Activated naive CD8-positive, alpha-beta T cell (primary cell): ENCODE measurements at regions not wholly inside any gene's neighbourhood (a gene's known extent, or its start where the extent isn't known, plus 50 kb on each side); places are given as distances from the start of the nearest gene placed in this dataset.
"Not testable (repeated sequence)": the region's sequence is repeated elsewhere in the genome, so short reads cannot be mapped to it uniquely, and the experiment has no call there.

ENCODE experiments used
- H3K27ac Mint-ChIP-seq: one replicate; pipeline ENCODE4 v1.8.0; 2021; ENCODE audit warnings: mixed read lengths
- H3K27me3 Mint-ChIP-seq: one replicate; pipeline ENCODE4 v1.8.0; 2021; ENCODE audit warnings: mixed read lengths
- H3K36me3 Mint-ChIP-seq: one replicate; pipeline ENCODE4 v1.8.0; 2021; ENCODE audit warnings: mixed read lengths
- H3K4me1 Mint-ChIP-seq: one replicate; pipeline ENCODE4 v1.8.0; 2021; ENCODE audit warnings: low read depth, mixed read lengths
- H3K4me3 Mint-ChIP-seq: one replicate; pipeline ENCODE4 v1.8.0; 2021; ENCODE audit warnings: mild to moderate bottlenecking, mixed read lengths
- H3K9me3 Mint-ChIP-seq: one replicate; pipeline ENCODE4 v1.8.0; 2021; ENCODE audit warnings: low read depth, mixed read lengths

- Mint-ChIP-seq H3K4me1 (no peaks in the 10 kb centered on the region), H3K36me3 (no peaks in the 10 kb centered on the region), H3K4me3 (no peak overlapping the region), H3K27me3 (no peaks in the 10 kb centered on the region), H3K27ac (no peak overlapping the region), H3K9me3 (no peaks in the 10 kb centered on the region)
These were observed 92.5 kb upstream of the CUX1 start for GRCh38 chr7:101724957-101725356.

DNA sequence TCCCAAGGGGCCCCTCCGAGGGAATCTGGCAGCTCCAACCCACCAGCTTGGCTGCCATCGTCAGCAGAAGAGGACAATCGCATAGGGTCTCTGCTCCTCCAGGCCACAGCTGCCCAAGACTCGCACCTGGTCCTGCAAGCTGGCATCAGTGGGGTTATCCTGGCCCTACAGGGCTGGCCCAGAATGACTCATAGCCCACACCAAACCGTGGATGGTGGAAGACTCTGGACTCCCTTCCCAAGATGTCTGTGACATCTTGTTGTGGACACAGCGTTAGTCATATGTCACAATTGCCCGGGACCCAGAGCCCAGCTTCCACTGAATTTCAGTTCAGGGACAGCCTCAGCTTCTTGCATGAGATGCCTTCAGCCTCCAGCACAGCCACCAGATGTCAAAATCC lies 91.5 kb upstream of the CUX1 start:
- no peaks in the 10 kb centered on the region for H3K27me3 Mint-ChIP-seq
- H3K9me3 Mint-ChIP-seq = no peaks in the 10 kb centered on the region
- no peaks in the 10 kb centered on the region for H3K4me1 Mint-ChIP-seq
- no peak overlapping the region for H3K27ac Mint-ChIP-seq
- H3K4me3 Mint-ChIP-seq = no peak overlapping the region
- no peaks in the 10 kb centered on the region for H3K36me3 Mint-ChIP-seq

DNA sequence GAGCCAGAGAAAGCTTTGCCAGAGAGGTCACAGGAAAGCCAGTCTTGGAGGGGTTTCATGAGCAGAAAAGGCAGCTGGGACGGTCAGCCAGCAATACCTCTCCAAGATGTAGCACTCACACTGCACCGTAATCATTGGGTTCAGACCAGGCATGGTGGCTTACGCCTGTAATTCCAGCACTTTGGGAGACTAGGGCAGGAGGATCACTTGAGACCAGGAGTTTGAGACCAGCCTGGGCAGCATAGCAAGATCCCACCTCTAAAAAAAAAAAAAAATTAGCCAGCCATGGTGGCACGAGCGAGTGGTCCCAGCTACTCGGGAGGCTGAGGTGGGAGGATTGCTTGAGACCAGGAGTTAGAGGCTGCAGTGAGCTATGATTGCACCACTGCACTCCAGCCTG lies 90.2 kb upstream of the CUX1 start:
- no peak overlapping the region for H3K27ac Mint-ChIP-seq
- no peak overlapping the region for H3K4me3 Mint-ChIP-seq
- no peaks in the 10 kb centered on the region for H3K36me3 Mint-ChIP-seq

GRCh38 chr7:101728128-101728527 lies 89.3 kb upstream of the CUX1 start:
- no peaks in the 10 kb centered on the region for H3K4me1 Mint-ChIP-seq
- no peak overlapping the region for H3K4me3 Mint-ChIP-seq
- no peaks in the 10 kb centered on the region for H3K27me3 Mint-ChIP-seq
- H3K9me3 Mint-ChIP-seq = no peaks in the 10 kb centered on the region
- H3K36me3 Mint-ChIP-seq = no peaks in the 10 kb centered on the region
- no peak overlapping the region for H3K27ac Mint-ChIP-seq

More for the DNA sequence above, 90.2 kb upstream of the CUX1 start:
- H3K9me3 Mint-ChIP-seq = no peaks in the 10 kb centered on the region
- H3K4me1 Mint-ChIP-seq = no peaks in the 10 kb centered on the region
- H3K27me3 Mint-ChIP-seq = no peaks in the 10 kb centered on the region

- not testable (repeated sequence) for H3K4me3 Mint-ChIP-seq, H3K9me3 Mint-ChIP-seq, H3K27me3 Mint-ChIP-seq, H3K4me1 Mint-ChIP-seq, H3K27ac Mint-ChIP-seq, H3K36me3 Mint-ChIP-seq
These were observed 88.6 kb upstream of the CUX1 start for GRCh38 chr7:101728873-101729240.

DNA sequence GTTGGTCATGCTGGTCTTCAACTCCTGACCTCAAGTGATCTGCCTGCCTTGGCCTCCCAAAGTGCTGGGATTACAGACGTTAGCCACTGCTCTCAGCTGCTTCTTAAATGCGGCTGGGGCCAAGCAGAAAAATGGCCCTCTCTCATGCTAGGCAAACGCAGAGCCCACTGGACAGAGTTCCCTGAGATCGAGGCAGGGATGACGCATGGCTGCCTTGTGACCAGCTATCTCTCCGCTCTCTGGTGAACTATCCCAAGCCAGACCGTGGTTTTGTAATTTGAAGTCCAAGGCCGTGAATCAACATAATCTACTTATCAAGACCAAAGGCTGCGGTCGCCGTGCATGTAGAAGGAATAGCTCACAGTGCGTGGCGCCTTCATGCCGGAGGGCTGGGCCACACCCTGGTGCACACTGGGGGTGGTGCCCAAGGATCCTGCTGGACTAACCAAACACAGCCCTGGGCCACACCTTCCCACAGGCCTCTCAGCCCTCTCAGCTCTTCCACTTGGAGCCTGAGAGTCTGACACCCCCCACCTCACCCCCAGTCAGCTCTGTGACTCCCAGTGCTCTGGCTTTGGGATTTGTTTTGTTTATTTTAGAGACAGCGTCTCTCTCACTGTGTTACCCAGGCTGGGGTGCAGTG lies 88.1 kb upstream of the CUX1 start:
- H3K4me1 Mint-ChIP-seq = no peaks in the 10 kb centered on the region
- no peaks in the 10 kb centered on the region for H3K36me3 Mint-ChIP-seq
- no peaks in the 10 kb centered on the region for H3K9me3 Mint-ChIP-seq
- H3K27ac Mint-ChIP-seq = no peak overlapping the region
- no peaks in the 10 kb centered on the region for H3K27me3 Mint-ChIP-seq
- H3K4me3 Mint-ChIP-seq = no peak overlapping the region

GRCh38 chr7:101731502-101732084 lies 85.8 kb upstream of the CUX1 start:
- Mint-ChIP-seq H3K9me3 (no peaks in the 10 kb centered on the region), H3K4me3 (no peak overlapping the region), H3K27ac (no peak overlapping the region)

DNA sequence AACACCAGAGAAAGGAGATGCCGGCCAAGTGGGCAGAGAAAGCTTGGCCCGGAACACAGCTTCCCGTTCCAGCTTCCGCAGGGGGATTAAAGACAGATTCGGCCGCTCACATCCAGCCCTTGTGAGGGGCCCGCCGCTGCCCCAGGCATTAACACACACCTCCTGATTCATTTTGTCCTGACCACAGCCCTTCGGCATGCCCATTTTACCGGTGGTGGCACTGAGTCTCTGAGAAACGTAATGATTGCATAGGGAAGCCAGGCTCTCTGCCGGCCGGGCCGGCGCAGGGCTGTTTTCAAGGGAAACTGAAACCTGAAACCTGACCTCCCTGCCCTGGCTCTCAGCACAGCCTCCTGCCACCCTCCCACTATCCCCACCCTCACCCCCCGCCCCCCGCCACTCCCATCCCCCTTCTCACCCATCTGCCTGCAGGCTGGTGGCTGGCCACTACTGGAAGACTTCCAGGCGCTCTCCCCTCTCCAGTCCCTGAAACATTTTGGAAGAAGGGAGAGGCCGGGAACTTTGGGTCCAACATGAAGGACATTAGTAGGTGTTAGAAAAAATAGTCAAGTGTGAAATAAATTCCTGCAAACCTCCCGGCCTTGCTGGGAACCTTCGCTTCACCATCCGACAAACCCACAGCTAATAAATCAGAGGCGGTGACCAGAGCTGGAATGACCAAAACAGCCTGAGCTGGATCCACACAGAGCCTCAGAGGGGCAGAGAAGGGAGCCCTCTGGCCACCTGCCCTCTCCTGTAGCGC lies 83.5 kb upstream of the CUX1 start:
- Mint-ChIP-seq H3K9me3 (no peaks in the 10 kb centered on the region), H3K27ac (no peak overlapping the region), H3K27me3 (no peaks in the 10 kb centered on the region), H3K4me3 (no peak overlapping the region), H3K4me1 (peaks cover 2% of the 10 kb centered on the region), H3K36me3 (no peaks in the 10 kb centered on the region)

More at GRCh38 chr7:101731502-101732084, 85.8 kb upstream of the CUX1 start:
- Mint-ChIP-seq H3K27me3 (no peaks in the 10 kb centered on the region), H3K4me1 (no peaks in the 10 kb centered on the region), H3K36me3 (no peaks in the 10 kb centered on the region)

DNA sequence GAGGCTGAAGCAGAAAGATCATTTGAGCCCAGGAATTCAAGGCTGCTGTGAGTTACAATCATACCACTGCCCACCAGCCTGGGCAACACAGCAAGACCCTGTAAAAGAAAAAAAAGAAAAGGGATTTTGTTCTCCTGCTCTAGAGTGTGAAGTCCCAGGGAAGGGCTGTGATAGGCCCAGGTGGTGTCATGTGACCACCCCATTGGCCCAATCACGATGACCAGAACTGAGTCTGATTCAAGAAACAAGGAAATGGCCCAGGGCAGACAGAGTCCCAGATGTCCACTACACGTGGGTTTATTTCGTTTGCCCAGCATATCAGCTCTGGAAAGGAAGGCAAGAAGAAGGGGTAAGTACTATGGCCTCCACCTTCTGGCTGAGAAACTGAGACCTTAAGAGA lies 81.3 kb upstream of the CUX1 start:
- H3K4me3 Mint-ChIP-seq = no peak overlapping the region
- H3K9me3 Mint-ChIP-seq = no peaks in the 10 kb centered on the region
- H3K36me3 Mint-ChIP-seq = no peaks in the 10 kb centered on the region
- no peak overlapping the region for H3K27ac Mint-ChIP-seq
- H3K4me1 Mint-ChIP-seq = peaks cover 14% of the 10 kb centered on the region
- H3K27me3 Mint-ChIP-seq = no peaks in the 10 kb centered on the region

- H3K27me3 Mint-ChIP-seq = no peaks in the 10 kb centered on the region
- no peaks in the 10 kb centered on the region for H3K36me3 Mint-ChIP-seq
- no peak overlapping the region for H3K4me3 Mint-ChIP-seq
- H3K9me3 Mint-ChIP-seq = no peaks in the 10 kb centered on the region
- no peak overlapping the region for H3K27ac Mint-ChIP-seq
- peaks cover 30% of the 10 kb centered on the region for H3K4me1 Mint-ChIP-seq
These were observed 77.5 kb upstream of the CUX1 start for GRCh38 chr7:101739775-101740398.

DNA sequence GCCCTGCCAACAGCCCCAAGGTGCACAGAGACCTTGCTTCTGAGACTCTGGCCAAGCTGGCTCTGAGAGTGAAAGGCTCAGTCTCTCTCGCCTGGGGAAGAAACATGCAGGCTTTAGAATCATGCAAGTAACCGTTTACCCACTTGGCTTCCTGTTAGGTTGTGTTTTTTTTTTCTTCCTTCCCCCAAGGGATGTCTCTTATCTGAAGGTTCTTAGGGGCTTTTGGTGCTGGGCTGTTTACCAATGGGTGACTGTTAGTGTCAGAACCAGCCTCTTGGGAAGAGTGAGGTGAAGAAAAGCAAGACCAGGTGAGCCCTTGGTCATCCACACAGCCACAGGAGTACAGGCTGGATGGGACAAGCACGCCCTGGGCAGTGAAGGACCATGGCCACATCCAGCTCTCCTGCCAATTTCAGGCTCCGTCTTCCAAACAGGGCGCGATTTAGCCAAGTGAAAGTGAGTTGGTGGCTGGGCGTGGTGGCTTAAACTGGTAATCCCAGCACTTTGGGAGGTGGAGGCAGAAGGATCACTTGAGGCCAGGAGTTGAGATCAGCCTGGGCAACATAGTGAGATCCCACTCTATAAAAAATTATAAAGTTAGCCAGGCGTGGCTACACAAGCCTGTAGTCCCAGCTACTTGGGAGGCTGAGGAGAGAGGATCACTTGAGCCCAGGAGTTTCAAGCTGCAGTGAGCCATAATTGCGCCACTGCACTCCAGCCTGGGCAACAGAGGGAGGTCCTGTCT lies 76.3 kb upstream of the CUX1 start:
- H3K9me3 Mint-ChIP-seq = no peaks in the 10 kb centered on the region
- no peaks in the 10 kb centered on the region for H3K27me3 Mint-ChIP-seq
- H3K36me3 Mint-ChIP-seq = no peaks in the 10 kb centered on the region
- peak overlapping the region; percentile 65 for H3K4me3 Mint-ChIP-seq
- H3K4me1 Mint-ChIP-seq = peaks cover 30% of the 10 kb centered on the region
- peak overlapping the region; percentile 81 for H3K27ac Mint-ChIP-seq

GRCh38 chr7:101743241-101743994 lies 74.0 kb upstream of the CUX1 start:
- Mint-ChIP-seq H3K4me1 (peaks cover 30% of the 10 kb centered on the region), H3K27me3 (no peaks in the 10 kb centered on the region), H3K36me3 (no peaks in the 10 kb centered on the region), H3K4me3 (peak overlapping the region; percentile 80), H3K9me3 (no peaks in the 10 kb centered on the region), H3K27ac (no peak overlapping the region)

DNA sequence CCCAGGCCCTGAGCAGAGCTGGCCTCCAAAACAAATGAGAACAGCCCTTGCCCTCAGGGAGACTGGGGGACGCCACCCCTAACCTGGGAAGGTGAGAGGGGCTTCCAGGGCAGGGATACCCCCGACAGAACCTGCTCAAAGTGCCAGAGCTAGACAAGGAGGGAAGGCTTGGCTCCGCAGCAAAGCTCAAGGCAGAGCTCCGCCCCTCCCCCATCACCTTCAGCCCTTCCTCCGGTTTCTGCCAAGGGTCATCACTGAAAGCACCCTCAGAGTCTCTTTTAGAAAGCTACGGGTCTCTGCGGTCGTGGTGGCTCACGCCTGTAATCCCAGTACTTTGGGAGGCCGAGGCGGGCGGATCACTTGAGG lies 73.4 kb upstream of the CUX1 start:
- peaks cover 29% of the 10 kb centered on the region for H3K4me1 Mint-ChIP-seq
- H3K36me3 Mint-ChIP-seq = no peaks in the 10 kb centered on the region
- H3K4me3 Mint-ChIP-seq = peak overlapping the region; percentile 23
- H3K27me3 Mint-ChIP-seq = no peaks in the 10 kb centered on the region
- H3K9me3 Mint-ChIP-seq = no peaks in the 10 kb centered on the region
- no peak overlapping the region for H3K27ac Mint-ChIP-seq

DNA sequence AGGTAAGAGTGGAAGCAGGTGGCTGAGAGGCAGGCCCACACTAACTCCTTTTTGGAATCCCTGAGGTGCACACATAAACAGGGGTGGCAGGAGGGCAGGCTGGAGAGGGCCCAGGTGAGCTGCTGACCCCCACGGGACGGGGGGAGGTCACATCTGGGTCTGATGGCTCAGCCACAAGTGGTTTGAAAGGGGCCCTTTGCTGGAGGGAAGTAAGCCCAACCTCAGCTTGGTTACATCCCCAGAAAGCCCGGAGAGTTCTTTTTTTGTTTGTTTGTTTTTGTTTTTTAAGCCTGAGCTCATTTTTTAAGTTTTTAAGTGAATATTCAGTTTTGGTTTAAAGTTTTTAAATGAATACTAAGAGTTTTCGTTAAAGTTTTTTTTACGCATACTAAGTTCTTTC lies 72.8 kb upstream of the CUX1 start:
- Mint-ChIP-seq H3K9me3 (no peaks in the 10 kb centered on the region), H3K4me1 (peaks cover 24% of the 10 kb centered on the region), H3K36me3 (no peaks in the 10 kb centered on the region), H3K27ac (no peak overlapping the region), H3K27me3 (no peaks in the 10 kb centered on the region), H3K4me3 (no peak overlapping the region)
